Loucy (cell line): ENCODE measurements at regions not wholly inside any gene's neighbourhood (a gene's known extent, or its start where the extent isn't known, plus 50 kb on each side); places are given as distances from the start of the nearest gene placed in this dataset.

Experiments used
- CTCF ChIP-seq: fragments of 200-600 bp; sonication (generic); conservative IDR thresholded peaks from 2 replicates; pipeline ENCODE4 v1.5.1; 2014; ENCODE audit warnings: mild to moderate bottlenecking, antibody characterized with exemption, low read length
- EZH2phosphoT487 ChIP-seq: fragments of 200-600 bp; IDR thresholded peaks from 2 replicates; pipeline ENCODE4 v1.6.1; 2018; ENCODE audit warnings: antibody characterized with exemption, mild to moderate bottlenecking, moderate library complexity, borderline replicate concordance

- TF ChIP-seq CTCF (no peak), EZH2phosphoT487 (no peak)
Measured at GRCh38 chr12:105773471-105773870, 365.3 kb downstream of the NUAK1 start.
